Neural cell (in vitro differentiated cells): ENCODE measurements at regions not wholly inside any gene's neighbourhood (a gene's known extent, or its start where the extent isn't known, plus 50 kb on each side); places are given as distances from the start of the nearest gene placed in this dataset.
"Not testable (repeated sequence)": the region's sequence is repeated elsewhere in the genome, so short reads cannot be mapped to it uniquely, and the experiment has no call there.

Experiments
- EP300 ChIP-seq: fragments of 450-650 bp; conservative IDR thresholded peaks from 2 replicates; pipeline ENCODE4 v1.6.1; 2014; ENCODE audit warnings: antibody characterized with exemption, mild to moderate bottlenecking, moderate library complexity; ENCODE audit not compliant: poor library complexity, severe bottlenecking
- EZH2 ChIP-seq: fragments of 200-600, 300-800 bp; shearing (Covaris generic), sonication (generic); IDR thresholded peaks from 2 replicates; pipeline ENCODE4 v1.6.1; 2014; ENCODE audit warnings: antibody characterized with exemption, low read length, borderline replicate concordance, mild to moderate bottlenecking; ENCODE audit not compliant: insufficient read depth, poor library complexity, severe bottlenecking
- MXI1 ChIP-seq: fragments of 450-650 bp; conservative IDR thresholded peaks from 2 replicates; pipeline ENCODE4 v1.6.1; 2014; ENCODE audit warnings: antibody characterized with exemption, mild to moderate bottlenecking; ENCODE audit not compliant: poor library complexity, severe bottlenecking
- POLR2AphosphoS5 ChIP-seq: IDR thresholded peaks from 2 replicates; pipeline ENCODE4 v1.6.1; 2012
- TAF1 ChIP-seq: IDR thresholded peaks from 2 replicates; pipeline ENCODE4 v1.6.1; 2012; ENCODE audit warnings: low read depth
- TF ChIP-seq, protein P1 (sequence below): fragments of 450-650 bp; IDR thresholded peaks from 2 replicates; pipeline ENCODE4 v1.5.1; 2014; ENCODE audit warnings: antibody characterized with exemption, mild to moderate bottlenecking, moderate library complexity; ENCODE audit not compliant: poor library complexity, severe bottlenecking

DNA sequence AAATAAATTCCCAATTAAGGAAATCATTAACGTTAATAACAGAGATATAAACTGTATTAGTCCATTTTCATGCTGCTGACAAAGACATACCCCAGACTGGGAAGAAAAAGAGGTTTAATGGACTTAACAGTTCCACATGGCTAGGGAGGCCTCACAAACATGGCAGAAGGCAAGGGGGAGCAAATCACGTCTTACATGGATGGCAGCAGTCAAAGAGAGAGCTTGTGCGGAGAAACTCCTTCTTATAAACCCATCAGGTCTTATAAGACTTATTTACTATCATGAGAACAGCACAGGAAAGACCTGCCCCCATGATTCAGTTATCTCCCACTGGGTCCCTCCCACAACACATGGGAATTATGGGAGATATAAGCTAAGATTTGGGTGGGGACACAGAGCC lies 161.3 kb downstream of the LNPK start:
- TF ChIP-seq TAF1, EZH2, MXI1, EP300, POLR2AphosphoS5: not testable (repeated sequence)
- TF ChIP-seq, protein P1, sequence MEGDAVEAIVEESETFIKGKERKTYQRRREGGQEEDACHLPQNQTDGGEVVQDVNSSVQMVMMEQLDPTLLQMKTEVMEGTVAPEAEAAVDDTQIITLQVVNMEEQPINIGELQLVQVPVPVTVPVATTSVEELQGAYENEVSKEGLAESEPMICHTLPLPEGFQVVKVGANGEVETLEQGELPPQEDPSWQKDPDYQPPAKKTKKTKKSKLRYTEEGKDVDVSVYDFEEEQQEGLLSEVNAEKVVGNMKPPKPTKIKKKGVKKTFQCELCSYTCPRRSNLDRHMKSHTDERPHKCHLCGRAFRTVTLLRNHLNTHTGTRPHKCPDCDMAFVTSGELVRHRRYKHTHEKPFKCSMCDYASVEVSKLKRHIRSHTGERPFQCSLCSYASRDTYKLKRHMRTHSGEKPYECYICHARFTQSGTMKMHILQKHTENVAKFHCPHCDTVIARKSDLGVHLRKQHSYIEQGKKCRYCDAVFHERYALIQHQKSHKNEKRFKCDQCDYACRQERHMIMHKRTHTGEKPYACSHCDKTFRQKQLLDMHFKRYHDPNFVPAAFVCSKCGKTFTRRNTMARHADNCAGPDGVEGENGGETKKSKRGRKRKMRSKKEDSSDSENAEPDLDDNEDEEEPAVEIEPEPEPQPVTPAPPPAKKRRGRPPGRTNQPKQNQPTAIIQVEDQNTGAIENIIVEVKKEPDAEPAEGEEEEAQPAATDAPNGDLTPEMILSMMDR, result not testable (repeated sequence)
